Effector CD8-positive, alpha-beta T cell (primary cell): ENCODE measurements at regions not wholly inside any gene's neighbourhood (a gene's known extent, or its start where the extent isn't known, plus 50 kb on each side); places are given as distances from the start of the nearest gene placed in this dataset.

Source experiments
- DNase-seq: peaks from one replicate; lab custom pipeline; 2025; lab: John Stamatoyannopoulos, UW

DNA sequence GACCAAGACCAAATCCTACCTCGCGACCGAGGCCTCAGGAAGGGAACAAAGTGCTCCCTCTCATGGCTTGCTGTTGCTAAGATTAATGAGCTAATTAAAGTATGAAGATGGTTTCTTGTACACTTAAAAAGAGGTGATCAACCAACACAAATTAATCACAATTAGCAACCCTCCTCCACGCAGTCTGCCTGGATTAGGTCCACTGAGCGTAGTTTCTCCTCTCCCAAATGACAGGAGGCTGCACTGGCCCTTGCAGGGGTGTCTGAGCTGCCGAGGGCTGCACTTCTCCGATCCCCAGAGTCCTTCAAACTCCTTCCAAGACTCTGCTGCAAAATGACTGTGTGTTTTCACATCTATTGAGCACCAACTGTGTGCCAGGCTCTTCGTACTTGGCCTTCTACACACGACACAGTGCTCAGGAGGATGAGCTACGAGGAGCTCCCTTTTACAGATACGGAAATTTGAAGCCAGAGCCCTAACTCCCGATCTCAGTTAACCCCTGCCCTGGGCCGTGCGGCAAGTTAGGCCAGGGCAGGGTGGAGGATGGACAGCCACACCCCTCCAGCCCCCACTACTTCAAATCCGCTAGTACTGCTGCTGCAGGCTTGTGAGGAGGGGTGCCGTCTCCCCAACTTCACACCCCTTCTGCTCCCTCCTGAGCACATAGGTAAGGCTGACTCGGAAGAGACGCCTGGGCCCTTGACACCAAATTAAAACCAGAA, 101.0 kb upstream of the LINGO1 start:
- no peak for DNase-seq

DNA sequence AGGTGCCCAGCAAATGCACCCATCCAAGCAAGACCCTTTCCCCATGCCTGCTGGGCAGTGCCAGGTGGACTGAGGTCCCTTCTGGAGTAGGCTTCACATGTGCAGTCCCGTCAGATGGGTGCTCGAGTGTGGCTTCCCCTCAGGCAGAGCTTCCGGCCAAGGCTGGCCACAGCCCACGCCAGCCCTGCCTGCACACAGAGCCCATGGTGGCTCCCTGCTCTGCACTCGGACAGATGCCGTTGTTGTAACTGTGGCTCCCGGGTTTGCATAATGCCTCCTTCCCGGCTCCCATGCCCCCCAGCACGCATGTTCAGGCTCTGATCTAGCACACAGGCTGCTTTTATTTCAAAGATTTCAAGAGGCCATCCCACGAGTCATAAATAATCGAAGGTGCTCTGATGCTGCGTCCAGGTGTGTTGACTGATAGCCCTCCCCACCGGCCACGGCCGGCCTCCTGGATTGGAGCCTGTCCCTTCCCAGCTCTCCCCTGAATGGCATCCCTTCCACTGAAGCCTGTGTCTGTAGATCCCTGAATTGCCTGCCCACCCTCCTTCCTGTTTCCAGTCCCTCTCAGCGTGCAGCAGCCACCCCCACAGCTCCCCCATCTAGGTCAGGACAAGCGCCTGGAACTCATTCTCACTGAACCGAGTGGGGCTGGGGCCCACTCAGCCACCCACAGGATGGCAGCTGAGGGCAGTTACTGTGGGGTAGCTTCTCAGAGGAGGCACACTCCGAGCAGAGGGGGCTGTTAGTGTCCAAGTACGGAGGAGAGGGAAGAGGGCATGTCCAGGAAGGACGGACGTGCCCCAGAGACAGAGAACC, 100.0 kb upstream of the LINGO1 start:
- DNase-seq, result no peak

DNA sequence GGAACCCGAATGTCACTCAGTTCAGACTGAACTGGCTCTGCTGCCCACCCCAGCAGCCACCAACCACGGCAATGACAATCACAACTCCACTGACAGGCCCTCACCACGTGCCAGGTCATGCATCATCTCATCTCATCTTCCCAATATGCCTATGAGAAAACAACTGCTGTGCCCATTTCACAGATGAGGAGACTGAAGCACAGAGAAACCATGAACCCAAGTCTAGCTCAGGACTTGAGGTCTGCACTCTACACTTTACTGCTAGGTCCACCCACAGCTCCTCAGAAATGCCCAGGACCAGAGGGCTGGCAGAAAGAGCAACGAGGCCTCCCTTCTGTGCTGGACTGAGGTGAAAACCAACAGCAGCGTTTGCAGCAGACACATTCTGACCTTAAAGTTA, 99.2 kb upstream of the LINGO1 start:
- no peak for DNase-seq

DNA sequence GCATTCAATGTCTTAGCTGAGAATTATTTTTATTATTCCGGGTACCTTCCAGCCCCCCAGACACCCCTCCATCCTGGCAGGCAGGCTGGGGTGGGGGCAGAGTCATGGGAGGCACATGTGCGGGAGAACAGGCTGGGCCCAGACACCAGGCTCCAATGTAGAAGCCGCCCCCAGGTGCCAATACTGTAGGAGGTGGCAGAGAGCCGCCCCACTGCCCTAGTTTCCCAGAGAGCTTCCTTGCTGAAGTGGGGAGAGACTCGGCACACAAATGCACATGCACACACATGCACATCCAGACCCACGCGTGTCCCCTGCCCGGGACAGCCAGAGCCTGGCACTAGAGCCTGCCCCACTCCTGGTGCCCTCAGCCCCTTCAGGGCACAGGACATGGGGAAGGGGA, 98.4 kb upstream of the LINGO1 start:
- no peak for DNase-seq

DNA sequence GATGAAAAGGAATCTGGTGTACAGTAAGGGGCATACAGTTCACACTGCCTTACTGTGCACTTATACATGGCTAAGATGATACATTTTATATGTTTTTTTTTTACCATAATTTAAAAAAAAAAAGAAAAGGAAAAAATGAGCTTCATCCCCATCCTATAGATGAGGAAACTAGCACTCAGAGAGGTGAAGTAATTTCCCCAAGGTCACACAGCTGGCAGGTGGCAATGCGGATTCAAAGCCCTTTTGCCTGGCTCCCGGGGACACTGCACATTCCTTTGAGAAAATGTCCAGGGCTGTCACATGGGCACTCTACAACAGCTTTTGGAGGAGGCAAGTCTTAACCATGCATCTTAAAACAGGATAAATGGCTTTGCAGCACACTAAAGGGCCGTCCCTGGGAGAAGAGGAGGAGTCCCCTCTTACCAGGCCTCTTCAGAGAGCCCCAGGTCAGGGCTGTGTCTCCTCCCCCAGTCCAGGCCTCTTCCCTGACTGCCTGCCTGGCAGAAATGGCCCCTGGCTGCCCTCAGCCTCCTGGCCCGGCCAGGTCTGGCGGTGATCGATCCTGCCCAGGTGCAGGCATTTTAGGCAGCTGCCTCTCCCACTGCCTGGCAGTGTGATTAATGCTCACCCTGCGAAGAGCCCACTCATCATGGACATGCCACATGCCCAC, 95.1 kb upstream of the LINGO1 start:
- DNase-seq, result no peak

DNA sequence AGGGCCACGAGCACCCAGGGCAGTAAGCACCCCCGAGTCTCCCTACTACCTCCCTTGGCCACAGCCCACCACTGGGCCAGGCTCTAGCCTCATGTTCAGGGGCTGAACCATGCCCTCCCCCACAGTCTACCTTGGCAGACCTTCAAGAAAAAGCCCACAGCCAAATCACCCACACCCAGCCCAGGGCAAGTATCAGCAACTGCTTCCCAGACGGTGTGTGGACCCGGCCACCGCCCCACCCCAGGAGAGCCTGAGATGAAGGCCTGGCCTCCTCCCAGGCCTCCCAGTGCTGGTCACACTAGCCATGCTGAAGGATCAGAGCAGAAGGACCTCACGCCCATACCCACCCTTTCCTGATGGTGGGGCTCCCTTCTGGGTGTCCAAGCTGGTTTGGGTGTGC, 92.0 kb upstream of the LINGO1 start:
- no peak for DNase-seq

DNA sequence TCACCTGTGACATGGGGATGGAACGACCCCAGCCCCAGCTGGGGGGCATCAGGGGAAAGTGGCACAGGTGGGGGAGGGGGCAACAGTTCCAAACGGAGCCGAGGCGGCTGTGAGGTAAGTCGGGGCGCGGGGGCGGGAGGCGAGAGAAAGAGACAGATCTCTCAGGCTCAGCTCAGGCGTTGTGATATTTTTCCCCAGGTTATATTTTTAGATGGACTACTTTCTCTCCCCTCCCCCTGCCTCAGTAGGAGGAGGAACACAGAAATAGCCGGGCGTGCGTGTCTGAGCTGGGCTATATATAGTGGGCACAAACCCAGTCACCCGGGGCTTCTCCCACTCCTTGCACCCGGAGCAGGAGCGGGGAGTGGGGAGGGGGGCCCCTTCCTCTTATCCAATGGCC, 91.0 kb upstream of the LINGO1 start:
- DNase-seq, result no peak

DNA sequence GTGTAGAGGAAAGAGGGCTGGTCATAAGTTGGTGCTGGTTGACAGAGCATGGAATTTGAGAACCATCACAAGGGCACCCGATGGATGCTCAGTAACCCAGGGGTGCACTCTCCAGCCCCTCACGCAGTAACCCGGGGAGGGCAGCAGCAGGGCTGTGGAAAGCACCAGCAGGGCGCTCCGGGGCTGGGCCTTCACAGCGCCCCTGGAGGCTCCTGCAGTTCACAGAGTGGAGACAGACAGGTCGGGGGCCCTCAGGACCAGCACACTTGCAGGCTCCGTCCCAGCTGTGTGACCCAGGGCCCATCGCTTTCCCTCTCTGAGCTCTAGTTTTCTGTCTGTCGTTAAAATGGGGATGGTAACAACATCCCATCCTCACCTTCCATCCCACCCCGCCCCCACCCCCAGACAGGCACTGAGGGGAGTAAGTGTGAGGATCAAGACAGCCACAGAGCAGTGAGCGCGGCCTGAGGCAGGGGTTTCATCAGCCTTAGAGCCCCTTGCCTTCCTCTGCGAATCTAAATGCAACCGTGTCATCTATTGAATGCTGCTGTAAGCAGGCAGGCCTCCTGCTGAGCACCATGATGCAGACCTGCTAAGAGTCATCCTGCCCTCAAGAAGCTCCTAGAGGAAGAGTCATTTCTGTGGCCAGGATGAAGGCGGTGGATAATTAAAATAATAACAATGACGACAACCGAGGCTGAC, 90.2 kb upstream of the LINGO1 start:
- no peak for DNase-seq

DNA sequence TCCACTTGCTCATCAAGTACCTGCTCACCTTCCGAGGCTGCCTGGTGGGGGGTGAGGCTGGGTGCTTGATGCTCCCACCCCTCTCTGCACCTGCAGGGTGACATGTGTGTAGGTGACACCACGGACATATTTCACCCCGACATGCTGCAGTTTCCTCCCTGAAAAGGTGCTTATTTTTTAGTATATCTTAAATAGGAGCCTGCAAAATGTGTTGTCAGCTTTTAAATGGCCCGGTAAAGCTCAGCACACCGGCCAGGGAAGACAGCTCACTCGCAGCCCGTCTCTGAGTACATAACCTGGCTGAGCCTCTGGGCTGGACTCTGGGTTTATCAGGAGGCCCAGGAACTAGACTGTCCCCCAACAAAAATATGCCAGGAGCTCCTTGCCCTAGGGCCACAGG, 89.3 kb upstream of the LINGO1 start:
- DNase-seq, result no peak

DNA sequence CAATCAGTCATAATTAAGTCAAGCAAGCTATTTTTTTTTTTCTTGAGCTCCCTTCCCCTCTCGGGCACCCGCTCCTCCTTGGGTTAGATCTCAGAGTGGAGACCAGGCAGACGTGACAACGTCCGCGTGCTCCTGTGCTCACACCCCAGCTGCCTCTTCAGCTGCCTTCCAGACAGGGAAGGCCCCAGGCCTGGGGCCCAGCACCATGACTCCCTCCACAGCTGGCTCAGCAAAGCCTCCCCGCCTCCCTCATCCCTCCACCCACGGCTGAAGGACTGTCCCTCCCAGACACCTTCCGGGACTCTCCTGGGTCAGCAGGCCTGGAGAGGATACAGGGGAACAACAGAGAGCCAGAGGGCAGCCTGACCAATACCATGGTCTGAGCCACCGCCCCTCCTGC, 87.9 kb upstream of the LINGO1 start:
- no peak for DNase-seq

DNA sequence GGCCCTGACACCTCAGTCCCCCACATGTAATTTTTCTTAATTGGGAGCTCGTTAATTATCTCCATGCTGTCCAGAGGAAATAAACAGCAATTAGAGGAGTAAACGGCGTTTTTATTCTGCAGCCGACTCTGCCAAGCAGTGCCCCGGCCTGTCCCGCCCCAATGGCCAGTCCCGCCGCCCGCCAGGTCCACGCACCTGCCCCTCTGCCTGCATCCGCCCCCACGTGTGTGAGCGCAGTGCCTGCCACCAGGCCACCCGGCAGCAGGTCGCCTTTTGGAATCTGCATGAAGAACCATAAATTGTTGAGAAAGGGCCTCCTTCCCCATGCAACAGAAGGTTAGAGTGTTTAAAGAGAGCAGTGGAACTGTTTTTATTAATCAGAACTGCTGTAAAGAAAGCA, 87.5 kb upstream of the LINGO1 start:
- no peak for DNase-seq

DNA sequence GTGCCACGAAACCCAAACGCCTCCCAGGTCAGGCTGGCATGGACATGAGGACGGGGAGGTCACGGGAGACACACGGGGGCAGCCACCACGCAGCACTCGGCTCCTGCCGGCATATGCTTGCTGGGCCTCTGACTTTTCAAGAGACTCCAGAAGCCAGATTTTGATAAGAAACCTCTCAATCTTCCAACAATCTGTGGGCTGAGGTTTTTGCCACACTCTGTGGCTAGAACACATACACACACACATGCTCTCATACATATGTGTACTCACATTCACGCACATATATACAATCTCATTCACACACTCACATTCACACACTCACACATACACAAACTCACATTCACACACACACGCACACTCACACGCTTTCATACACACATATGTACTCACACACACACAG, 86.7 kb upstream of the LINGO1 start:
- no peak for DNase-seq

DNA sequence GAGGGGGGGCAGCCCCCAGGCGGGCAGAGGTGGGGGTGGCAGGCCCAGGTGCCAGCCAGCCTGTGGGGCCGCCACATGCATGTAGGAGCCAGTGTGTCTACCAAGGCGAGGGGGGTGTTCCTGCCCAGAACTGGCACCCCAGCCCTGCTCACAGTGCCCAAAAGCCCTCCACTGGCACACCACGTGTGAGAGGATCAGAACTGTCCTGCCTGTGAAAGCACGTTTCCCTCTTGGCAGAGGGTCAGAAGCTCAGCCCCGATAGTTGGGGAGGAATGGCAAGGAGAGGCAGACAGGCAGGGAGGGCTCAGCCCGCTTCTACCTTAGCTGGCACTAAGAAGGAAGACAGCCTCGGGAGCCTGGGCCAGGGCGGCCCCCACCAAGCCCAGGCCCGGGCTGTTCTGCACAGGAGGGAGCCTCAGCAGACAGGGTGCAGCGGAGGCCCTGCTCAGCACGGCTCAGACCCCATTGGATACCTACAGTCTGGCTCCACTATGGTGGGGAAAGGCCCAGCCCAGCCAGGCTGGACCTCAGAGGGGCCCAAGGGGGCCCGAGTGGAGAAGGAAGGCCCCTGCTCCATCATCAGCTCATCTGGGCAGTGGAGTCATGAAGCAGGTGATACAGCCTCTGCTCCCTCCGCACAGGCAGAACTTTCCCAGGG, 84.8 kb upstream of the LINGO1 start:
- DNase-seq, result no peak

DNA sequence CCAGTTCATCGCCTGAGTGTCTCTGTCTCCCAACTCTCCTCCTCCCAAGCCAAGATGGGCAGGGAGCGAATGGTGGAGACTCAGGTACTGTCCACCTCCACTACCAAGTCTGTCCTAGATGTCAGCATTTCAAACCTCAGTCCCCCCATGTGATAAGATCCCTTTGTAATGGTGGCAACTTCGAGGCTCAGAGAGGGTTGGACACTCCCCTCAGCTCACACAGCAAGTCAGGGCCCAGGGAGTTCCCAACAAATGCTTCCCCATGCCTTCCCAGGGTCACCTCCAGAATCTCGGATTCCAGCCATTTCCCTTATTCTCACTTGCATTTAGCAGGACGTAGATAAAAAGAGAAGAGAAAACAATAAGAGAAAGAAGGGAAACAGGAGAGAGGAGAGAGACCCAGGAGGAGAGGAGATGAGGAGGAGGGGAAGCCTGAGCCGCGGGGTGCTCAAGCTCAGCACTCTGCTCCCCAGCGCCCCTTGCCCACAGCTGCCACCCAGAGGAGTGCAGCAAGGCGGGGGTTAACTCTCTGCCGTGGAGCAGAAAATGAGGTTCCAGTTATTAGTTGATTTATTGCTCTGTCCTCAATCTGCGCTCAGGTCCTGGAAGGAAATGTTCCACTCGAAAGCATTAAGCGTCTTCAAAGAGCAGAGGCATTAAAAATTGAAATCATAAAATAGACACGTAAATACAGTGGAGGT, 84.1 kb upstream of the LINGO1 start:
- no peak for DNase-seq

DNA sequence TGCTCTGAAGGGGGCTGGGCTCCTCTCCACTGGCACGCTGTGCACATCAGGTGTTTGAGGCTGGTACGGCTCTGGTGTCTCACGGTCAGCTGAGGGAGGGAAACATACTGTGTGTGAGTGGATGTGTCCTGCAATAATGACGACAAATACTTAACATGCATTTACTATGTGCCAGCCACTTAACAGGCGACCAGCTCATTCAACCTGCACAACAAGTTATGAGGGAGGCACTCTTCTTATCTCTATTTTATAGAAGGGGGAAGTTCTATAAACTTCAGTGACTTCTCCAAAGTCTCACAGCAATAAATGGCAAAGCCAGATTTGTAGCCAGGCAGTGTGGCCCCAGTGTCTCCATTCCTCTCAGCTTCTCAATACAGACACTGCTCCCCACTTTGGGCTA, 83.1 kb upstream of the LINGO1 start:
- no peak for DNase-seq

DNA sequence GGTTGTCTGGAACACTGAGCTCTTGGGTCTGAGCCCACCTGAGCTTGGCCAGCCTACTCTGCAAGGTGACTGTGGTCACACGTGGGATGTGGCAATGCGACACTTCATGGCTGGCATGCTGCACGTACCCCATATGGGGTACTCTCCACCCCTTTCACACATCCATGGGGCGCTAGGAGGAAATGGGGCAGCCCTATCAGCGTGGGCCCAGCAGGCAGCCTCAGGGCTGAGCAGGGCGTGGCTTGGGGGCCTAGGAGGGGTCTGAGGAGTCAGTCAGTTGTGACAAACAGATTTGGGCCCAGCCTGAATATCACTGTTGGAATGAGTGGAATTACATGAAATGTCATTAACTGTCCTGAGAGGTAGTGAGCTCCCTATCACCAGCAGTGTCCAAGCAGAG, 82.3 kb upstream of the LINGO1 start:
- no peak for DNase-seq

DNA sequence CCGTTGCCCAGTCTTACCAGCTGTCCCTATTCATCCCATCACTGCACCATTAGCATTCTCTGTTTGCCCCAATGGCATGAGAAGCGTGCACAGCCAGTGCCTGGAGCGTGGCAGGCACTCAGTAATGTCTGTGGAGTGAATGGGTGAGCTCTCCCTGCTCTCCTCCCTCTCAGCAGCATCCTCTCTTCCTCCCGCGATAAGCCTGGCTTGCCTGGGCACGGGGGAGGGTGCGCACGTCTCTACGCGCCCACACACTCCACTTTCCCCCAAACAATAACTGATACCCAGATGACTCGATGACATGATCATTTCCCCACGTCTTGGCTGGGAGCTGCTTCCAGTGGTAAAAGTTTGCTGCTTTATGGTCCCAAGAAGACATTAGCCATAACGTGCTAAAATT, 81.8 kb upstream of the LINGO1 start:
- no peak for DNase-seq

DNA sequence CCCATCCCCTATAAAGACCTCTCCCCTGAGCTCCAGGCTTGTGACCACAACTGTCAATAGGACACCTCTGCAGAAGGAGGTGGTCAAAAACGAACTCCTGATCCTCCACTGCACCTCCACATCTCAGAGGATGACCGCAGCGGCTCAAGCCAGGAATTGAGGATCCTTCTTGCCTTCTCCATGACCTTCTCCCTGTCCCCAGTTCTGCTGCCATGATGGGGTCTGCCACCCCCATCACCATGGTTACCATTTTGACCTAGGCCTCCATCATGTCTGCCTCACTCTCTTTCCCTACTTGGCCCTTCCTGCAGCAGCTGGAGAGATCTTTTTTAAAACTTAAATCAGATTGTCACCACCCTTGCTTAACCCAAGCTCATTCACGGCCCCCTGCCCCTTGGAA, 81.3 kb upstream of the LINGO1 start:
- DNase-seq, result no peak

DNA sequence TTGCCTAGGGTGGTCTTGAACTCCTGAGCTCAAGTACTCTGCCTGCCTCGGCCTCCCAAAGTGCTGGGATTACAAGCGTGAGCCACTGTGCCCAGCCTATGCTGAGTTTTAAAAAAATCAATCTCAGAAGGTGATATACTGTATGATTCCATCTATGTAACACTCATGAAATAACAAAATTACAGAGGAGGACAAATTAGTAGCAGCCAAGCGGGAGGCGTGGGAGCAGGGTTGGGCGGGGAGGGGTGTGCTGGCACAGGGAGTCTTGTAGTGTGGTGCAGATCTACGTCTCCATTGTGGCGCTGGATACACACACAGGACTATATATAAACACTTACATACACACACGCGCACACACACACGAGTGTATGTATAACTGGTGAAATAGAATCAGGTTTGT, 80.6 kb upstream of the LINGO1 start:
- DNase-seq, result no peak

DNA sequence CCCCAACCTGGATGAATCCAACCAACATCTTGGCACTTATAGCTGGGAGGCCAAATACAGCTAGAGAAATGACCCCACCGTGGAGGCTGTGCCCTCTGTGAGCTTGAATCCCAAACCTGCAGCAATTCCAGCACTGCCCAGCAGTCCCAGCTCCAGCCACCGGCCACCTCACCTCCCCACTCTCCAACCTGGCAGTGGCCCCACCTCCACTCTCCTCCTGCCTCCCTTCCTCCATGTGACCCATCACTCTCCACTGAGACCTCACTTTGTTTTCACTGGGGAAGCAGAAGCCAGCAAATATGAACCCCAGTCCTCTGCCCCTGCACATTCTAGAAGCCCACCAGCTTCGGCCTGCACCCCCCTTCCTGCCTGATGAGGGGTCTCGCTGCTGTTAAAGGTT, 79.7 kb upstream of the LINGO1 start:
- no peak for DNase-seq

DNA sequence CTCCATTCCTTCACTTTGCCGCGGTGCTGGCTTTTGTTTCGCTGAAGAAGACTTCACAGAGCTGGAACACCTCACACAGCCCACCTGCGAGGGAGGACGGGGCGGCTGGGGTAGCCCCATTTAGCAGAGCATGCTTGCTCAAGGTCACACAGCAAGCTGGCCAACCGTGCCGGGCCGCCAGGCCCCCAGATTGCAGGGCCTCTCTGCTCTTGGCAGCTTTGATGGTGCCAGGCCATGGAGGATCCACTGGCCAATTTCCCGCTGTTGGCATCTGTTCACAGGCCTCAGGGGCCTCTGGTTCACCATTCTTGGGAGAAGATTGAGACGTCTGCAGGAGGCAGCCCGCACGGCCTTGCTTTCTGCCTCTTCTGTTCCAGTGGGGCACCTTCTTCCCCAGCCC, 77.9 kb upstream of the LINGO1 start:
- no peak for DNase-seq
